ENCODE measurements at regions not wholly inside any gene's neighbourhood (a gene's known extent, or its start where the extent isn't known, plus 50 kb on each side); places are given as distances from the start of the nearest gene placed in this dataset.

DNA sequence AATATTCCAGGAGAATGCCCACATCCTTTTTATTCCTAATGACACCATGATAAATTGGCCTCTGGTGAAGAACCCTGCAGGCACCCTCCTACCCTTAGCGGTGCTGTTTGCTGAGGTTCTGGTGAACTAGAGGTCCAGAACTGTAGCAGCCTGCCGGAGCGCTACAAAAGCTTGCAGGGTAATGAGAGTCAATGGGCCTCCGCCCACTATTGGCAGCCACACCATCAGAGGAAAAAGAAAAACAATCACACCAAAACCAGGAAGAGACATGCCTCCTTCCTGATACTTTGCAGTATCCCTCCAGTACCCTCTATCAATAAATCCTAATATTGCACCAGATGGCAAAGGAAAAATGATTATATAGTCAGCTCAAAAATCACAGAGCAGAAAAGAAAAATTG is 142.9 kb downstream of the SPTSSA start:
- ATAC-seq, result no peak
- no peak overlapping the region for H3K4me3 ChIP-seq
- no peaks in the 10 kb centered on the region for H3K9me3 ChIP-seq
- TF ChIP-seq, protein P1, sequence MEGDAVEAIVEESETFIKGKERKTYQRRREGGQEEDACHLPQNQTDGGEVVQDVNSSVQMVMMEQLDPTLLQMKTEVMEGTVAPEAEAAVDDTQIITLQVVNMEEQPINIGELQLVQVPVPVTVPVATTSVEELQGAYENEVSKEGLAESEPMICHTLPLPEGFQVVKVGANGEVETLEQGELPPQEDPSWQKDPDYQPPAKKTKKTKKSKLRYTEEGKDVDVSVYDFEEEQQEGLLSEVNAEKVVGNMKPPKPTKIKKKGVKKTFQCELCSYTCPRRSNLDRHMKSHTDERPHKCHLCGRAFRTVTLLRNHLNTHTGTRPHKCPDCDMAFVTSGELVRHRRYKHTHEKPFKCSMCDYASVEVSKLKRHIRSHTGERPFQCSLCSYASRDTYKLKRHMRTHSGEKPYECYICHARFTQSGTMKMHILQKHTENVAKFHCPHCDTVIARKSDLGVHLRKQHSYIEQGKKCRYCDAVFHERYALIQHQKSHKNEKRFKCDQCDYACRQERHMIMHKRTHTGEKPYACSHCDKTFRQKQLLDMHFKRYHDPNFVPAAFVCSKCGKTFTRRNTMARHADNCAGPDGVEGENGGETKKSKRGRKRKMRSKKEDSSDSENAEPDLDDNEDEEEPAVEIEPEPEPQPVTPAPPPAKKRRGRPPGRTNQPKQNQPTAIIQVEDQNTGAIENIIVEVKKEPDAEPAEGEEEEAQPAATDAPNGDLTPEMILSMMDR (IDR thresholded peaks at IDR 0.05), result no peak
- no peaks in the 10 kb centered on the region for H3K27me3 ChIP-seq (ENCODE audit: low read depth)
- no peaks in the 10 kb centered on the region for H3K4me1 ChIP-seq
- H3K27ac ChIP-seq, result no peak overlapping the region
- no peaks in the 10 kb centered on the region for H3K36me3 ChIP-seq
- no peak for DNase-seq
- intact Hi-C loops (cut with DNase I), result no loop called here

DNA sequence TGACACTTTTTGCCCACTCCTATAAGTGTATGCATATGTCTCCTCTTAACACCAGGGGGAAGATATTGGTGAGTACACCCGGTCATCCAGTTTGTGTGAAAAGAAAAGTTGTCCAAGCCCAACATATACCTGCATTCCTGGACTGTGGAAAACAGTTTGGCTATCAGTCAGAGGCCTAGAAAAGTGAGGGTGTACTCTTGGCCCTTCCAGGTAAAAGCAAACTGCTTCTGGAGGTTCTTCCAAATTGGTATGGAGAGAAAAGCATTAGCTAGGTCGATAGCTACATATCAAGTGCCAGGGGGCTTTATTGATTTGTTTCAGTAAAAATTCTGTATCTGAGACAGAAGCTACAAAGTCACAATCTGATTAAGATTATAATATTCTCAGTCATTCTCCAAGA is 144.0 kb downstream of the SPTSSA start:
- Histone ChIP-seq H3K4me1 (no peaks in the 10 kb centered on the region), H3K27ac (no peak overlapping the region), H3K9me3 (no peaks in the 10 kb centered on the region), H3K36me3 (no peaks in the 10 kb centered on the region), H3K4me3 (no peak overlapping the region), H3K27me3 (ENCODE audit: low read depth) (no peaks in the 10 kb centered on the region)
- TF ChIP-seq, protein P1 (IDR thresholded peaks at IDR 0.05), result no peak
- intact Hi-C loops (cut with DNase I), result no loop called here
- DNase-seq (no peak), ATAC-seq (no peak)

DNA sequence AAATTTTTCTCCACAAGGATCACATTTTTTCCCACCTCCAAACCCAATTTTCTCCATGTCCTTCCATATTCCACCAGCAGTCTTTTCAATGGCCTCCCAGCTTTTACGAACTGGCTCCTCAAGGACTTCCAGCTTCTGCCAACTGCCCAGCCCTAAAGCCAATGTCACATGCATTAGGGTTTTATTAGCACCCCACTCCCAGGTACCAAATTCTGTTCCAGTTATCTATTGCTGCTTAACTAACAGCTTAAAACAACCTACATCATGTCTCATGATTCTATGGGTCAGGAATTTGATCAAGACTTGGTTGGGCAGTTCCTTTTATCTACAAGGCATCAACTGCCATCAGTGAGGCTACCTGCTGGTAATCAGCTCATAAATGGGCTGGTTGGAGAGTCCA is 151.3 kb downstream of the SPTSSA start:
- H3K4me1 ChIP-seq, result no peaks in the 10 kb centered on the region
- ATAC-seq (no peak), DNase-seq (no peak)
- intact Hi-C loops (cut with DNase I), result no loop called here
- no peaks in the 10 kb centered on the region for H3K36me3 ChIP-seq
- no peaks in the 10 kb centered on the region for H3K27me3 ChIP-seq (ENCODE audit: low read depth)
- H3K27ac ChIP-seq, result no peak overlapping the region
- H3K9me3 ChIP-seq, result no peaks in the 10 kb centered on the region
- no peak overlapping the region for H3K4me3 ChIP-seq
- TF ChIP-seq, protein P1 (IDR thresholded peaks at IDR 0.05), result no peak

DNA sequence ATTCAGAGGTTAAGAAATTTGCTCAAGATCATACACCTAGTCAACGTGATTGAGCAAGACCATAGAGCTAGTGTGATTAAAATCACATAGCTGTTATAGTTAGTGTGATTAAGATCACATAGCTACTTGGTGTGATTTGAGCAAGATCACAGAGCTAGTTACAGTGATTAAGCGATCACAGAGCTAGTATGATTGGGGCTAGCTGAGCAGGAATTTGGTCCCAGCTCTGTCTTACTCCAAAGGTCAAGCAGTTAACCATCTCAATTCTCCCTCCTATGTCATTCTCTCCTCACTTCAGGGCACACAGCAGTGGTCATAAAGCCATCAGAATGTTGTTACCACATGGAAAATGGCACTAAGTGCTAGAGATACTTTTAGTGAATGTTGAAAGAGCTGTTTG is 158.2 kb downstream of the SPTSSA start:
- no peaks in the 10 kb centered on the region for H3K9me3 ChIP-seq
- H3K4me3 ChIP-seq, result no peak overlapping the region
- ATAC-seq (no peak), DNase-seq (no peak)
- H3K4me1 ChIP-seq, result no peaks in the 10 kb centered on the region
- intact Hi-C loops (cut with DNase I), result no loop called here
- H3K27me3 ChIP-seq (ENCODE audit: low read depth), result no peaks in the 10 kb centered on the region
- no peak overlapping the region for H3K27ac ChIP-seq
- H3K36me3 ChIP-seq, result no peaks in the 10 kb centered on the region
- TF ChIP-seq, protein P1 (IDR thresholded peaks at IDR 0.05), result no peak

DNA sequence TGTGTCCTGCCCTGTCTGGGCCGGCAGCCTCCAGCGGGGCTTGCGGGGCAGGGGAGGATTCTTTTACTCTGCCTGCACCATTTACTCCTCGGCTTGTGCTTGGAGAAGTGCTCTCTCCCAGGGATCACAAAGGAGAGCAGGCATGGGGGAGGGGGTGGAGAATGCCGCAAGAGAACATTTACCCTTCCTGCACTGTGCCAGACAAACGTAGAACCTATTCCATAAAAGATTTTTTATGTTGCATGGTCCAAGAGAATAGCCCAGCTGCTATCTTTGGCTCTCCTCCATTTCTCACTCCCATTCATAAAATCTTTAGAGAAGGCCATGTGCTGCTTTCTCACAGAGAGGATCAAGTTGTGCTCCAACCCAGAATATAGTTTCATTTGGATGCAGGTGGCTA is 159.4 kb downstream of the SPTSSA start:
- Histone ChIP-seq H3K4me3 (no peak overlapping the region), H3K36me3 (no peaks in the 10 kb centered on the region), H3K27me3 (ENCODE audit: low read depth) (no peaks in the 10 kb centered on the region), H3K27ac (no peak overlapping the region), H3K4me1 (no peaks in the 10 kb centered on the region), H3K9me3 (no peaks in the 10 kb centered on the region)
- intact Hi-C loops (cut with DNase I), result no loop called here
- DNase-seq, result no peak
- TF ChIP-seq, protein P1 (IDR thresholded peaks at IDR 0.05), result no peak
- no peak for ATAC-seq

All from lower lobe of right lung (tissue), 2 donors.